PFSK-1 (cell line): ENCODE measurements at regions not wholly inside any gene's neighbourhood (a gene's known extent, or its start where the extent isn't known, plus 50 kb on each side); places are given as distances from the start of the nearest gene placed in this dataset.

Source experiments
- FOXP2 ChIP-seq: optimal IDR thresholded peaks from 2 replicates; pipeline ENCODE3; 2011; ENCODE audit warnings: borderline replicate concordance, control low read depth, inconsistent platforms; ENCODE audit not compliant: insufficient read depth; ENCODE audit errors: extremely low read length, extremely low read depth
- POLR2AphosphoS5 ChIP-seq: IDR thresholded peaks from 2 replicates; pipeline ENCODE4 v1.6.1; 2012; ENCODE audit warnings: low read depth, mild to moderate bottlenecking, control low read depth, low read length, moderate library complexity
- SIN3A ChIP-seq: IDR thresholded peaks from 2 replicates; pipeline ENCODE4 v1.6.1; 2012; ENCODE audit warnings: mild to moderate bottlenecking, low read length, moderate library complexity, borderline replicate concordance; ENCODE audit not compliant: insufficient read depth
- TAF1 ChIP-seq: IDR thresholded peaks from 2 replicates; pipeline ENCODE4 v1.6.1; 2012; ENCODE audit warnings: low read length, control low read depth, borderline replicate concordance; ENCODE audit not compliant: insufficient read depth
- TF ChIP-seq, protein P1 (sequence below), 2 experiments: IDR thresholded peaks; 2 replicates each; pipeline versions ENCODE4 v1.6.1 to v1.8.0; 2011 to 2012; ENCODE audit warnings: low read depth in 2 of 2, low read length in 2 of 2, control low read depth in 1 of 2, inconsistent platforms in 1 of 2, mild to moderate bottlenecking in 1 of 2, moderate library complexity in 1 of 2; ENCODE audit not compliant: insufficient read depth in 1 of 2

DNA sequence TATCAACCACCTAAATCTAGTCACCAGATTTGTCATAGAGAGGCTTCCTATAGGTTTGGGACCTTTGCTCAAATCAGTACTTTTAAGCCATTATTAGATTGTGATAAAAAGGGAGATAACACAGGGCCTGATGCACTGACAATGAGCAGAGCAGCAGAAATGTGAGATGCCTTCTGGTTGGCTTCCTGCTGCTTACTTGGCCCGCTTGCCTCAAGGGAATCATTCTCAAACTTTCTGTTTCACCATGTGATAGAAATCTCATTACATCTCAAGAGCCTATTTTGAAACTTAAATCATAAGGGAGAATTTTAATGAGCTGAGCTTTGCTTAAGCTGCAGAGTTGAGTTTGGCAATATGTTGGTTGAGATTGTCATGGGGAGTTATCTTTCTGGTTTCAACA, 606.0 kb downstream of the DHX35 start:
- TF ChIP-seq SIN3A = no peak
- TF ChIP-seq, protein P1, sequence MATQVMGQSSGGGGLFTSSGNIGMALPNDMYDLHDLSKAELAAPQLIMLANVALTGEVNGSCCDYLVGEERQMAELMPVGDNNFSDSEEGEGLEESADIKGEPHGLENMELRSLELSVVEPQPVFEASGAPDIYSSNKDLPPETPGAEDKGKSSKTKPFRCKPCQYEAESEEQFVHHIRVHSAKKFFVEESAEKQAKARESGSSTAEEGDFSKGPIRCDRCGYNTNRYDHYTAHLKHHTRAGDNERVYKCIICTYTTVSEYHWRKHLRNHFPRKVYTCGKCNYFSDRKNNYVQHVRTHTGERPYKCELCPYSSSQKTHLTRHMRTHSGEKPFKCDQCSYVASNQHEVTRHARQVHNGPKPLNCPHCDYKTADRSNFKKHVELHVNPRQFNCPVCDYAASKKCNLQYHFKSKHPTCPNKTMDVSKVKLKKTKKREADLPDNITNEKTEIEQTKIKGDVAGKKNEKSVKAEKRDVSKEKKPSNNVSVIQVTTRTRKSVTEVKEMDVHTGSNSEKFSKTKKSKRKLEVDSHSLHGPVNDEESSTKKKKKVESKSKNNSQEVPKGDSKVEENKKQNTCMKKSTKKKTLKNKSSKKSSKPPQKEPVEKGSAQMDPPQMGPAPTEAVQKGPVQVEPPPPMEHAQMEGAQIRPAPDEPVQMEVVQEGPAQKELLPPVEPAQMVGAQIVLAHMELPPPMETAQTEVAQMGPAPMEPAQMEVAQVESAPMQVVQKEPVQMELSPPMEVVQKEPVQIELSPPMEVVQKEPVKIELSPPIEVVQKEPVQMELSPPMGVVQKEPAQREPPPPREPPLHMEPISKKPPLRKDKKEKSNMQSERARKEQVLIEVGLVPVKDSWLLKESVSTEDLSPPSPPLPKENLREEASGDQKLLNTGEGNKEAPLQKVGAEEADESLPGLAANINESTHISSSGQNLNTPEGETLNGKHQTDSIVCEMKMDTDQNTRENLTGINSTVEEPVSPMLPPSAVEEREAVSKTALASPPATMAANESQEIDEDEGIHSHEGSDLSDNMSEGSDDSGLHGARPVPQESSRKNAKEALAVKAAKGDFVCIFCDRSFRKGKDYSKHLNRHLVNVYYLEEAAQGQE (IDR thresholded peaks at IDR 0.05; ENCODE audit: insufficient read depth in 1 of 2, low read depth in 2 of 2, low read length in 2 of 2) = no peak
- TF ChIP-seq TAF1 = no peak

DNA sequence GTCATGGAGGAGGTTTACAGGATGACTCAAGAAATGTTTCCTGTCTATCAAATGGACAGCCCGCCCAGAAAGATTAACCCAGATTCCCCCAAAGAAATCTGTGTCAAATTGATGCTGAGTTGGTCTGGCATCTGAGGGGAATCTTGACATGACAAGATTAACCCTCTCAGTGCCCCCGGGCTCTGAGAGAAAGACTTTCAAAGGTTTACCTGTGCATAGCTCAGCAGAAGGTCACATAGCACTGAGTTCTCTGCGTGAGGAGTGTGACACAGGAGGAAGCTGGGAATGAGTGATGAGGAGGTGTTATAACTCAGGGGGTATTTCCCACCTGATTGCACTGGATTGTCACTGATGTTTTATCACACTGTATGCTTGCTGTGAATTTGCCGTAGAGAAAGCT, 601.2 kb downstream of the DHX35 start:
- TF ChIP-seq TAF1 (no peak), FOXP2 (no peak), SIN3A (no peak), POLR2AphosphoS5 (no peak)
- TF ChIP-seq, protein P1 (IDR thresholded peaks at IDR 0.05; ENCODE audit: insufficient read depth in 1 of 2, low read depth in 2 of 2, low read length in 2 of 2) = no peak

DNA sequence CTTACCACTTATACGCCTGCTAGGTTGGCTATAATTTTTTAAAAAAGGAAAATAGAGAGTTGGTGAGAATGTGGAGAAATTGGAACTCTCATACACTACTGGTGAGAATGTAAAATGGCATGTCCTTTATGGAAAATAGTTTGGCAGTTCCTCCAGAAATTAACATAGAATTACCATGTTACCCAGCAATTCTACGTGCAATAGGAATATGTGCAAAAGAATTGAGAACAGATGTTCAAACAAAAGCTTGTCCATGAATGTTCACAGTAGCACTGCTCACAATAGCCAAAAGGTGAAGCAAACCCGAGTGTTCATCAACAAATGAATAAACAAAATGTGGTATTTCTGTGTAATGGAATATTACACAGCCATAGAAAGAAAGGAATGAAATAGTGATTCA, 592.2 kb downstream of the DHX35 start:
- TF ChIP-seq, protein P1 (IDR thresholded peaks at IDR 0.05; ENCODE audit: insufficient read depth in 1 of 2, low read depth in 2 of 2, low read length in 2 of 2) = no peak
- TF ChIP-seq SIN3A (no peak), TAF1 (no peak), POLR2AphosphoS5 (no peak)

DNA sequence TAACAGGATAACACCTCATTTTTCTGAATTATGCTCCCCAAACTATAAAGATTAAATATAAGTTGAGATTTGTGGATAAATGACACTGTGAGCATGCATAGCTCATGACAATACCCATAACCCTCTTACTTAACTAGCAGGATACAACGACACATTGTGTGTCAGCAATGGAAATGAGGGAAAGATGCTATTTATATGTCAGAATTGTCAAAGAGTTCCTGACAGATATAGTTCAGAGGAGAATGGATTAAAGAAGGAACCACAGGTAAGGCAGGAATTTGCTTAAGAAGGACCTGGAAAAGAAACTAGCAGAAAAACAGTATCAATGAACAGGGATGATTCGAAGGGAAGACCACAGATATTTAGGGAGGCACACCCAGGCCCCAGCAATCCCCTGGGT, 591.0 kb downstream of the DHX35 start:
- TF ChIP-seq FOXP2 (no peak), POLR2AphosphoS5 (no peak), SIN3A (no peak), TAF1 (no peak)
- TF ChIP-seq, protein P1 (IDR thresholded peaks at IDR 0.05; ENCODE audit: insufficient read depth in 1 of 2, low read depth in 2 of 2, low read length in 2 of 2) = no peak

DNA sequence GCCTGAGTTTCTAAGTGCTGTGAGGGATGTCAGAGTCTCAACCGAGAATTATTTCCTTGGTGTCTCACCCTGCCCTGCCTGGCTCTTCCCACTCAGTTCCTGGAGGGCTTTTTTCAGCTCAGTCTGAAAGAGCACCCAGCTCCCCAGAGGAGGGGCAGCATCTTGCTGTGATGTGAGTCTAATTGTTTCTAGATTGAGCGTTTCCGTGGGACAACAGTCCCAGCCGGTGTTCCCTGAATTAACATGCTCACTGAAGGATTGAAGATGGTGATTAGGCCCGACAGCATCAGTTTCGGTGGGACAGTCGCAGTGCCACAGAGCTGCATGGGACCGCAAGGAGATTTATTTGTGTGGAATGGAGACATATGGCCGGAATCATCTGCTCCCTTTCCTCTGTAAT, 587.6 kb downstream of the DHX35 start:
- TF ChIP-seq SIN3A (no peak), POLR2AphosphoS5 (no peak), FOXP2 (no peak), TAF1 (no peak)
- TF ChIP-seq, protein P1 (IDR thresholded peaks at IDR 0.05; ENCODE audit: insufficient read depth in 1 of 2, low read depth in 2 of 2, low read length in 2 of 2) = no peak
